ENCODE measurements at regions not wholly inside any gene's neighbourhood (a gene's known extent, or its start where the extent isn't known, plus 50 kb on each side); places are given as distances from the start of the nearest gene placed in this dataset.

DNA sequence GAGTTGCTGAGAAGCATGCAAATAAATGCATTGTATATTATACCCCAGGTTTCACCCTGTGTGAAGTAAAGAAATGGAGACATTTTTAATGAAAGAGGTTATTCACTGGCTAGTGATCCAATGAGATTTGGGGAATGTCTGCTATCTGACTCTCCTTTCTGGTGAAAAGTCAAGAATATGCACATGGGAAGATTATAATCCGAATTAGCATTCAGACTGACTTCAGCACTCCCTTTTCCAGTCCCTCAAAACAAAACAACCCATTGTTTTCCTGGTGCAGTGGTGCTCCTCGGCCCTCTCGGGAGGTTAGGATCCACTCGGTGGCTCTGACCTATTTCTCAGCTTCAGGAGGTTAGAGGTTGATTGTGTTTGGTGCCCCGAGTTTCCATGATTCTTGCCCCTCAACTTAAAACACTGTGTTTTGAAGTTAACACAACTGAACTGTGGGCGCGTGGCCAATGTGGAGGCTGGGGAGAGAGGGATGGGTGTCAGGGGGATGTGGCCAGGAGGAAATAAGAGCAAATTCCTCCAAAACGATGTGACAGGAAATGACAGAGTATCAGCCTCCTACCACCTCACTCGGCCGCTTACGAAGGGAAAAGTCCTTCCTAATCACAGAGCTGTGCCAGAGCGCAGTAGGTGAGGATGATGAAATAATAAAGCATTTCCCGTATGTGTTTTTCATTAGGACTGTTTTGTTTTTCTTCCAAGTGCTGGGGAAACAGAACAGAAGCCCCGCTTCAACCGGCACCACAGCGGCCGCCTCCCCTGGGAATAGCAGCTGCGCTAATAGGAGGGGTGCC is 440.1 kb downstream of the MTX2 start:
- CTCF ChIA-PET = no interaction called here
- POLR2A ChIA-PET = no interaction called here
- TF ChIP-seq ELF4 (IDR thresholded peaks at IDR 0.05) (no peak), ARNT (IDR thresholded peaks at IDR 0.05) (no peak), NFRKB (IDR thresholded peaks at IDR 0.05) (no peak), BHLHE40 (IDR thresholded peaks at IDR 0.05; ENCODE audit: borderline replicate concordance) (no peak), L3MBTL2 (conservative IDR thresholded peaks at IDR 0.05) (no peak), FOXA1 (IDR thresholded peaks at IDR 0.05) (no peak), SUZ12 (IDR thresholded peaks at IDR 0.05) (no peak), CTBP1 (IDR thresholded peaks at IDR 0.05; ENCODE audit: borderline replicate concordance) (no peak), ZNF384 (IDR thresholded peaks at IDR 0.05) (no peak), HDGF (IDR thresholded peaks at IDR 0.05; ENCODE audit: borderline replicate concordance) (no peak), SP1 (IDR thresholded peaks at IDR 0.05) (no peak)
- TF ChIP-seq, protein P1, sequence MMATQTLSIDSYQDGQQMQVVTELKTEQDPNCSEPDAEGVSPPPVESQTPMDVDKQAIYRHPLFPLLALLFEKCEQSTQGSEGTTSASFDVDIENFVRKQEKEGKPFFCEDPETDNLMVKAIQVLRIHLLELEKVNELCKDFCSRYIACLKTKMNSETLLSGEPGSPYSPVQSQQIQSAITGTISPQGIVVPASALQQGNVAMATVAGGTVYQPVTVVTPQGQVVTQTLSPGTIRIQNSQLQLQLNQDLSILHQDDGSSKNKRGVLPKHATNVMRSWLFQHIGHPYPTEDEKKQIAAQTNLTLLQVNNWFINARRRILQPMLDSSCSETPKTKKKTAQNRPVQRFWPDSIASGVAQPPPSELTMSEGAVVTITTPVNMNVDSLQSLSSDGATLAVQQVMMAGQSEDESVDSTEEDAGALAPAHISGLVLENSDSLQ (IDR thresholded peaks at IDR 0.05) = no peak
- DNase-seq (ENCODE audit: extremely low spot score) = no peak

DNA sequence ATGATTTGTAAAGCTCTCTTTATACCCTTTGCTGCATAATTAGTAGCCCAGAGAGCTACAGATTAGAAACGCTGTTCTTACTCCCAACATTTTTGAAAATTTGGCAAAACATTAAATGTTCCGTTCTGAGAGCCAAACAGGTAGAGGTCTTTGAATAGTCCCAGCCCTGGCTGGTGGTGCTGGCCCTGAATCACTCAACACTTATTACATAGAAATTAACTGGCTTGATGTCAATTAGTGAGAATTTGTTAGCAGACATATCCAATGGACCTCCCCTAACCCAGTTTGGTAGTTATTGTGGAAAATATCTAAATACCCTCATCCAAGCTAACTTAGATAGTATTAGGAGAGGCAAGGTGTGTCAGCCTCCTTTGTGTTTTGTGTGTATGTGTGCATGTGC is 440.7 kb downstream of the MTX2 start:
- ChIA-PET POLR2A (no interaction called here), CTCF (no interaction called here)
- DNase-seq (ENCODE audit: extremely low spot score) = no peak
- TF ChIP-seq FOXM1 (IDR thresholded peaks at IDR 0.05; ENCODE audit: borderline replicate concordance) = no peak
- TF ChIP-seq TARDBP (IDR thresholded peaks at IDR 0.05) = no peak
- TF ChIP-seq, protein P1 (IDR thresholded peaks at IDR 0.05) = no peak
- no peak for TF ChIP-seq L3MBTL2 (conservative IDR thresholded peaks at IDR 0.05)
- TF ChIP-seq ELF4 (IDR thresholded peaks at IDR 0.05) = no peak
- TF ChIP-seq ARNT (IDR thresholded peaks at IDR 0.05) = no peak
- TF ChIP-seq FOXK2 (IDR thresholded peaks at IDR 0.05) = no peak
- no peak for TF ChIP-seq ZNF384 (IDR thresholded peaks at IDR 0.05)
- TF ChIP-seq NFRKB (IDR thresholded peaks at IDR 0.05) = no peak
- no peak for TF ChIP-seq CTBP1 (IDR thresholded peaks at IDR 0.05; ENCODE audit: borderline replicate concordance)
- TF ChIP-seq SP1 (IDR thresholded peaks at IDR 0.05) = no peak
- TF ChIP-seq HDGF (IDR thresholded peaks at IDR 0.05; ENCODE audit: borderline replicate concordance) = no peak
- TF ChIP-seq SUZ12 (IDR thresholded peaks at IDR 0.05) = no peak
- no peak for TF ChIP-seq BHLHE40 (IDR thresholded peaks at IDR 0.05; ENCODE audit: borderline replicate concordance)
- no peak for TF ChIP-seq LEF1 (IDR thresholded peaks at IDR 0.05; ENCODE audit: borderline replicate concordance)
- TF ChIP-seq FOXA1 (IDR thresholded peaks at IDR 0.05) = no peak

DNA sequence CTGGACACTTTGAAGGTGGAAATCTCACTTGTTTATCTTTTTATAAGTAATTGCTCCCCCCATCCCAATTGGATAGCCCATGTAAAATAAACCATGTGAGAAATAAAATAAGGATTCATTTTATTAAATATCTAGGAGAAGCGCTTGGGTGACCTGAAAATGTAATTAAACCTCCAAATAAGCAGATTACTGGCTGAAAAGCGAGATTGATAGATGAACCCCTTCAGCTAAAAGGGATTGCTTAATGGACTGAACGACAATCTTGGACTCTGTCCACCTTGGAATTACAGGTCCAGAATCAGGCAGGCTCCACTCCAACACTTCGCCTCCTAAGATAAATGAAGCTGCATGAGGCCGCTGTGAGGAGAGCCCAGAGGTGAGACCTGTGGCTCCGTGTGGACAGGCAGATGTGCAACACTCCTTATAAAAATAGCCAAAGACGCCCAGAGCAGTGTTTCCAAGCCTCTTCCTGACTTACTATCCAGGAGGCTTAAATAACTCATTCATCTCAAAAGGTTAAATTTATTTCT is 441.5 kb downstream of the MTX2 start:
- ChIA-PET CTCF (no interaction called here), POLR2A (no interaction called here)
- no peak for TF ChIP-seq ELF4 (IDR thresholded peaks at IDR 0.05)
- TF ChIP-seq BHLHE40 (IDR thresholded peaks at IDR 0.05; ENCODE audit: borderline replicate concordance) = no peak
- TF ChIP-seq ARNT (IDR thresholded peaks at IDR 0.05) = no peak
- no peak for TF ChIP-seq L3MBTL2 (conservative IDR thresholded peaks at IDR 0.05)
- no peak for TF ChIP-seq HDGF (IDR thresholded peaks at IDR 0.05; ENCODE audit: borderline replicate concordance)
- no peak for TF ChIP-seq FOXM1 (IDR thresholded peaks at IDR 0.05; ENCODE audit: borderline replicate concordance)
- DNase-seq (ENCODE audit: extremely low spot score) = no peak

DNA sequence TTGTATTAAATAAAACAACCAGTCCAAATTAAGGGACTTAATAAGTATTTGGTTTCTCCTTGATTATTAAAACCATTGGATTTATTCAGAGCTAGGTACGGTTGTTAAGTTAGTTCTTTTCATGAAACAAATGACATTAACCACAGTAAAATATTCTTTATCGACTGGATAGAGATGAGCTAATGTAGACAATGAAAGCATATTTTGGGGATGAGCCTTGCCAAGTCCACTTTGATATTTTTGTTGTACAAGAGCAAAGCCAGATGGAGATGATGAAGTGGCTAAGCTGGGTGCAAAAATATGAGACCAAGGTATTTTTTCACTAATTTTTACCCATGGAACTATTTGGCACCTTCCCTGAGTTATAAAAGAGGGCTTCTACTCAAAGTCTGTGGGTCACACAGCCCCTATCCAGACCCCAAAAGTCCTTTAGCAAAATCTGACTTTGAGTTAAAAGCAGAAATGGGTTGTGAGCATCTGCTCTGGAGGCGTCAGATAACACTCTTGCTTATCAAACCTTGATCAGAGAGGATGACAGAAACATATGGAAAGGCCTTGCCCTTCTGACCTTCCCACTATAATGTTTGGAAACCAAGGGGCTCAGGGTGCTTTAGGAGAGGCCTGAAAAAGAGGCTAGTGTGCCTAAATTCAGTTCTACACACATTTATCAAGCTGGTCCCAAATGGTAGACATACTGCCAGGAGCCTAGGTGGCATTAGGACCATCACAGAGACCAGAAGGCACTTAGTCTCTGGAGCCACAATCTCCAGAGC is 456.8 kb downstream of the MTX2 start:
- TF ChIP-seq FOXA1 (IDR thresholded peaks at IDR 0.05) = no peak
- TF ChIP-seq ELF4 (IDR thresholded peaks at IDR 0.05) = no peak
- no peak for TF ChIP-seq L3MBTL2 (conservative IDR thresholded peaks at IDR 0.05)
- no peak for DNase-seq (ENCODE audit: extremely low spot score)
- ChIA-PET POLR2A (no interaction called here), CTCF (no interaction called here)

DNA sequence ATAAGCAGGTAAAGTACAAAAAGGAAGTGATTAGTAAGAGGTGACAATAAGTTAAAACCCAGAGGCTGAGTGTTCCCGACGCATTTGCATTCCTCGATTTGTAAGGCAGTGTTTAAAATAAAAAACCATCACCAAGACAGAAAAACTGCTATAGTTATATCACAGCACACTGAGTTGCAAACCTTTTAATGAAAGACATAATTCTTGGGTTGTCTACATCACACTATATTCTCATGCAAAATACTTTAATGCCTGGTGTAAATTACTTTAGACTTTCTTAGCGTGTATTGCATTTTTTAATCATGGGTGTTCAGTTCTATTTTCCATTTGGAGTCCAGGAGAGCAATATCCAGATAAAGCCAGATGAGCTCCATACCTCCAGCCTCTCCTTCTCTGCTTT is 458.5 kb downstream of the MTX2 start:
- ChIA-PET CTCF (no interaction called here), POLR2A (no interaction called here)
- TF ChIP-seq ARNT (IDR thresholded peaks at IDR 0.05) (no peak), FOXK2 (IDR thresholded peaks at IDR 0.05) (no peak), FOXM1 (IDR thresholded peaks at IDR 0.05; ENCODE audit: borderline replicate concordance) (no peak), SUZ12 (IDR thresholded peaks at IDR 0.05) (no peak), ZNF384 (IDR thresholded peaks at IDR 0.05) (no peak), BHLHE40 (IDR thresholded peaks at IDR 0.05; ENCODE audit: borderline replicate concordance) (no peak), LEF1 (IDR thresholded peaks at IDR 0.05; ENCODE audit: borderline replicate concordance) (no peak), L3MBTL2 (conservative IDR thresholded peaks at IDR 0.05) (no peak), TARDBP (IDR thresholded peaks at IDR 0.05) (no peak)
- no peak for DNase-seq (ENCODE audit: extremely low spot score)

DNA sequence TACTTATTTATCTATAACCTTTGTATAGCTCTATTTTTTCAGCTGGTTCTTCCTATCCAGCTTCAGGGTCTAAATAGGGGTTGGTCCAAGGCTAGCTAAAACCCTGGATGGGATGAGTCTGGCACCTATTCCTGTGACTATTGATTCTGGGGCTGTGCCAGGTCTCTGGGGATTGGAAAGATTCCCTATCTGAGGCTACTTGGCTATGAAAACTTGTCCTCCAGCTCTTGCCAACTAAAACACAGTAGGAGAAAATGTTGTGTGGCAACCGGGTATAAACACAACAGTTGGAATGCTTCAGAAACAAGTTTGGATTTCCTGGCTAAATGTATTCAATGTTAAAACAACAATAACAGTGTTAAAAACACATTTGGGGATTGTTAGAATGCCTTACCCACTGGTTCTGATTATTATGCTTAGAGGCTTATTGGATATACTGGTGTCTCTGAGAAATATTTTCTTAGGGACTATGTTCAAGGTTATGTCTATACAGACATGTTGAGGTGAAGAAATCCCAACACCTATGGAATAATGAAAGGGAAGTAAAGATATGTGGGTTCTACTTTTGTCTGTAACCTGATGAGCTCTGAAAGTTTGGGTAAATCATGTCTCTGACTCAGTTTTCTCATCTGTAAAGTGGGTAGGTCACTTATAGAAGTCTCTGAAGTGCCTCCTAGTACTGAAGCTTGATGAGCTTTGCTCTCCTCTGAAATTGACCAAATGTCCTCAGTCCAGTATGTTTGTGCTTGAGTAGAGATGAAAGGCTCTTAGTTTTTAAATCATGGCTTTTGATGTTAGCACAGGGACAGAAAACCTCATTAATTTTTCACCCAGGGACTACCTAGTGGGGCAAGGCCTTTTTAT is 460.7 kb downstream of the MTX2 start:
- no peak for TF ChIP-seq L3MBTL2 (conservative IDR thresholded peaks at IDR 0.05)
- no peak for TF ChIP-seq TARDBP (IDR thresholded peaks at IDR 0.05)
- no peak for TF ChIP-seq LEF1 (IDR thresholded peaks at IDR 0.05; ENCODE audit: borderline replicate concordance)
- CTCF ChIA-PET = no interaction called here
- DNase-seq (ENCODE audit: extremely low spot score) = no peak
- POLR2A ChIA-PET = no interaction called here

All from HEK293T (cell line).